Umbilical cord (tissue), 1 donor: ENCODE measurements at regions not wholly inside any gene's neighbourhood (a gene's known extent, or its start where the extent isn't known, plus 50 kb on each side); places are given as distances from the start of the nearest gene placed in this dataset.
A peak's percentile ranks its signal among the peaks of the same experiment; 100 is the strongest.
"Not testable (repeated sequence)": the region's sequence is repeated elsewhere in the genome, so short reads cannot be mapped to it uniquely, and the experiment has no call there.

Experiments
- DNase-seq: peaks from one replicate; pipeline ENCODE4 v3.0.0-alpha.2; 2015; ENCODE audit warnings: low spot score

DNA sequence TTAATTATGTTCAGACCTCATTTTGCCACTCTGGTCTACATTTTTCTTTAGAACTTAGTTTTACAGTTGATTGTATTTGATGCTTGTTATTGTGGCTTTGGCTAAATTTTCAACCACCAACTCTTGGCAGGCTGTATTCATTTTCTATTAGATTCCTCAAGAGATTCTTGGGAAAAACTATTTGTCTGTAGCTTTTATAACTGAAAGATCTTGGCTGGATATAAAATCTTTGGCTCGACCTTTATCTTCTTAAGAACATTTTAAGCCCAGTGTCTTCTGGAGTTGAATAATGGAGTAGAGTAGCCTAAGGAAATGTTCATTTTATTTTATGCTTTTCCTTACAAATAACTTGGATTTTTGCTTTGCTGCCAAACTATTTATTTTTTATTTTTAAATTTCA, 848.5 kb downstream of the PCDH17 start:
- peak; percentile 9 for DNase-seq

DNA sequence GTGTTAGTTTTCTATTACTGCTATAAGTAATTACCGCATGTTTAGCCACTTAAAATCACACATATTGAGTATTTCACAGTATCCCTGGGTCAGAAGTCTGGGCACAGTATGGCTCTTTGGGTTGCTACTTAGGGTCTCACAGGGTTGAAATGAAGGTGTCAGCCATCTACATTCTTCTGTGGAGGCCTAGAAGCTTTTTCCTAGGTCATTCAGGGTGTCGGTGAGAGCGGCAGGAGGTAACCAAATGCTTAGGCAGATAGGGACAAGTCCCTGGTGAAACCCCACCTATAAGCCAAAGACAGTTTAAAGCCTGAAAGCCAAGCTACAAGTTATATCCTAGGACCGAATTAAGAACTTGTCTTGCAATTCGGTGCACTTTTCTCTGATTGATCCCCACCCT, 856.7 kb downstream of the PCDH17 start:
- no peak for DNase-seq

DNA sequence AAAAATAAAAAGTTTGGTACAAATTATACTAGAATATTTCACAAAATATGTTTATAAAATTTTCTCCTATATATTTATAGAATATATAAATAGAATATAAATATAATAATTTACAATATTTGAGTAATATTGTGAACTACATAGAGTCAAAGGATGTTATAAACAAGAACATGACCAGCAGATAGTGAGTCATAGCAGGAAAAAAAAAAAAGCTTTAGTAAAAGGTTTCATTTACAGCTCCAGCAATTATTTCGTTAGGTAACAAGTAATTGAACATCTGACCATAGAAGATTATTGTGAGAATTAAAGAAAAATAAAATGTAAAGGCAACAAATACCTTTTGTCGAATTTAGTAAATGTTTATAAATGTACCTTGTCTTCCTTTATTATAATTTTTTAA, 864.1 kb downstream of the PCDH17 start:
- DNase-seq: no peak

DNA sequence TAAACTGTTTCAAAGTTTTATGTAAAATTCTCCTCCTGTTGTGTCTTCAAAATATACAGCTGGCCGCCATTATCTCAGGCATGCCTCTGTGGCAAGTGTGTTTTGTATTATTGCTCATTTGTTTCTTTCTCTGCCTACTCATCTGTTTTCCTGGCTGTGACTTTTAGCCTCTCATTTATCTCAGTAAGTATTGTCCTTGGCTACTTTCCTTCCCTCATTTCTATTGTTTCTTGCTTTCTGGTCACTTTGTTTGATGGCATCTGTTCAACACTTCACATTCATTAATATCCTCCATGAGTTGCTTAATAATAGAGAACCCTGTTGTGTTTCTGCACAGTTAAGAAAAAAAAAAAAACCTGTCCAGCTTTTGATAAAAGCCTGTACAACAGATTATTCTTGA, 869.4 kb downstream of the PCDH17 start:
- DNase-seq: no peak

DNA sequence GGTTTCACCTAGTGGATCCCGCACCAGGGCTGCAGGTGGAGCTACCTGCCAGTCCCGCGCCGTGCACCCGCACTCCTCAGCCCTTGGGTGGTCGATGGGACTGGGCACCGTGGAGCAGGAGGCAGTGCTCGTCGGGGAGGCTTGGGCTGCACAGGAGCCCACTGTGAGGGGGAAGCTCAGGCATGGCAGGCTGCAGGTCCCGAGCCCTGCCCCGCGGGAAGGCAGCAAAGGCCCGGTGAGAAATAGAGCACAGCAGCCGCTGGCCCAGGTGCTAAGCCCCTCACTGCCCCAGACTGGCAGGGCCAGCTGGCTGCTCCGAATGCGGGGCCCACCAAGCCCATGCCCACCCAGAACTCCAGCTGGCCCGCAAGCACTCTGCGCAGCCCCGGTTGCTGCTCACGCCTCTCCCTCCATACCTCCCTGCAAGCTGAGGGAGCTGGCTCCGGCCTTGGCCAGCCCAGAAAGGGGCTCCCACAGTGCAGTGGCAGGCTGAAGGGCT, 872.7 kb downstream of the PCDH17 start:
- not testable (repeated sequence) for DNase-seq

DNA sequence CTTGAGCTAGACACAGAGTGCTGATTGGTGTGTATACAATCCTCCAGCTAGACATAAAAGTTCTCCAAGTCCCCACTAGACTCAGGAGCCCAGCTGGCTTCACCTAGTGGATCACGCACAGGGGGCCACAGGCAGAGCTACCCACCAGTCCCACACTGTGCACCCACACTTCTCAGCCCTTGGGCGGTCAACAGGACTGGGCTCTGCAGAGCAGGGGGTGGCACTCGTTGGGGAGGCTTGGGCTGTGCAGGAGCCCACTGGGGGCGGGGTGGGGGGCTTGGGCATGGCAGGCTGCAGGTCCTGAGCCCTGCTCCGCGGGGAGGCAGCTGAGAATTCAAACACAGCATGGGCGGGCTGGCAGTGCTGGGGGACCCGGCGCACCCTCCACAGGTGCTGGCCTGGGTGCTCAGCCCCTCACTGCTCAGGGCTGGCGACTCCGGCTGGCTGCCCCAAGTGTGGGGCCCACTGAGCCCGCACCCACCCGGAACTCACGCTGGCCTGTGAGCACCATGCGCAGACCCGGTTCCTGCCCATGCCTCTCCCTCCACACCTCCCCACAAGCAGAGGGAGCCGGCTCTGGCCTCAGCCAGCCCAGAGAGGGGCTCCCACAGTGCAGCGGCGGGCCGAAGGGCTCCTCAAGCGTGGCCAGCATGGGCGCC, 873.8 kb downstream of the PCDH17 start:
- not testable (repeated sequence) for DNase-seq

DNA sequence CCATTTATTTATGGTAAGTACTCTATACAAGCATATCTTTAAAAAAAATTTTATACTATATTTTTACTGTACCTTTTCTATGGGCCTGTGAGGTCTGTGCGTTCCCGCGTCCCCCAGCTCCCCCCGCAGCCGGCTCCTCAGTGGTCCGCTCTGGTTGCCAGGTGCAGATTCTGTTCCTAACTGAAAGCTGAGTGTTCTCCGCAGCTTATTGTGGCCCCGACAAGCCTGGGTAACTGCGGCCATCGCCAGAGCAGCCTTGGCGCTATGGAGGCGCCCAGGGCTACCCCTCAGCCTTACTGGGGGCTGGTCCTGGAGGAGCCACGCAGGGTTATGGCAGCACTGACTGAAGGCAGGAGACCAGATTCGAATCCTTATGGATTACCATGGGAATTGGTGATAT, 896.8 kb downstream of the PCDH17 start:
- DNase-seq: no peak

DNA sequence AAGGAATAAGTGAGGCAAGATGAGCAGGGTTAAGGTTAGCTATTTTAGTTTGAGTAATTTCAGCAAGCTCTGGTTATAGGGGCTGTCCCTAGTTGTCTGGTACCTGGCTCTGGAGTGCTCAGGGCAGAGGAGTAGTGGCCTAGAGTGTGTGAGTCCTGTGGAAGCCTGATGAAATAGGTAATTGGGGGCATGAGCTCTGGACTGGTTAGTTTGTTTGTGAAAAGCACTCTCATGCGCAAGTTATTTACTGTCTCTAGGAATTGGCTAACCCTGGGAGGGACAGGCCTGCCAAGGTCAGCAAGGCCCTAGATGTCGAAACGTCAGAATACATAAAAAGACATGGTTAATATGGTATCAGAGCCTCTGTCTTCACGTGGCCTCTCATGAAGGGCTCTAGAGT, 900.1 kb downstream of the PCDH17 start:
- no peak for DNase-seq

DNA sequence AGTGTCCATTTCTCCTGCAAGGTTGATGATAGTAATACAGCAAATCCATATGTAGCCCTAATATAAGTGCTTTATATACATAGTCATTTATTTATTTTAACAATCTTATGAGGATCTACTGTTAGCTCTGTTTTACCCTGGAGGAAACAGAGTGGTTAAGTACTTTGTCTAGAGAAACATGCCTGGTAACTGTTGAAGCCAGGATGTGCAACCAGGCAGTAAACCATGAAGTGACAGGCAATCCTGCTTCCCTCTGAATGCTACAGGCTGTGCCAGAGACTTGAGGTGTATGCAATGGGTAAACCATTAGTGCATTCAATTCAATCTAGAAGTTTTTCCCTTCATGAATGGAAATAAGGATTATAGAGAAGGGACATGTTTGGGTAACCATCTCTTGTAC, 911.0 kb downstream of the PCDH17 start:
- DNase-seq: no peak

DNA sequence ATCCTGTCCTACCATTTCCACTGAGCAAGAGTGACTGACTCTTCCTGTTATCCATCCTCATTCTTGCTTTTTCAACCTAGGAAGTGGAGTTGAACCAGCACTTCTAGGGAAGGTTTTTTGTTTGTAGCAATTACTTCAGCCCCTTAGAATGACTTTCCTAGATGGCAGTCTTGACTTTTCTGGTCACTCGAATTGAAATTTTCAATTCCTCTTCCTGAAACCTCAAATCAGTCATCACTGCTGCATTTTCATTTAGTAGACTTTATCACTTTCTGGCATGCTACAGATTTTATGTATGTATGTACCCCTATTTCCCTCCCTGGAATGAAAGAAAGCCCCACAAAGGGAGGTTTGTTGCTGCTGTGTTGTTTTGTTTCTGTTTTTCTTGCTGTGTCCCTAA, 915.9 kb downstream of the PCDH17 start:
- no peak for DNase-seq

DNA sequence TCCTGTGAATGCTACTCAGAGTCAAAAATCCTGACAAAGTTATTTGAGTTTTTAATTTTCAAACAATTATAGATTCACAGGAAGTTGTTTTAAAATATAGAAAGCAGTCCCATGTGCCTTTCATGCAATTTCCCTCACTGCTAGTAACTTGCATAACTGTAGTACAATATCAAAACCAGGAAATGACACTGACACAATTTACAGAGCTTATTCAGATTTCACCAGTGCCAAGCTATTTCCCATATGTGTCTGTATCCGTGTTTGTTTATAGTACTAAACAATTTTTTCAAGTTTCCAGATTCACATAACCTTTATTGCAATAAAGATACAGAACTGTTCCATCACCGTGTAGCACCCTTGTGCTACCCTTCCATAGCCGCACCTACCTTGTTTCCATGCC, 934.6 kb downstream of the PCDH17 start:
- DNase-seq: no peak

DNA sequence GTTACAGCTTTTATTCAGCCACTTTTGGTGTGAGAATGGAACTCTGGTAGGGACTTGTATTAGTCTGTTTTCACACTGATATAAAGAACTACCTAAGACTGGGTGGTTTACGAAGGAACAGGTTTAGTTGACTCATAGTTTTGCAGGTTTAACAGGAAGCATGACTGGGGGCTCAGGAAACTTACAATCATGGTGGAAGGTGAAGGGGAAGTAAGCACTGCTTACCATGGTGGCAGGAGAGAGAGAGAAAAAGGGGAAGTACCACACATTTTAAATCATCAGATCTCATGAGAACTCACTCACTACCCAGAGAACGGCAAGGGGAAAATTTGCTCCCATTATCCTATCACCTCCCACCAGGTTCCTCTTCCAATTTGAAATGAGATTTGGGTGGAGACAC, 942.2 kb downstream of the PCDH17 start:
- DNase-seq: no peak

DNA sequence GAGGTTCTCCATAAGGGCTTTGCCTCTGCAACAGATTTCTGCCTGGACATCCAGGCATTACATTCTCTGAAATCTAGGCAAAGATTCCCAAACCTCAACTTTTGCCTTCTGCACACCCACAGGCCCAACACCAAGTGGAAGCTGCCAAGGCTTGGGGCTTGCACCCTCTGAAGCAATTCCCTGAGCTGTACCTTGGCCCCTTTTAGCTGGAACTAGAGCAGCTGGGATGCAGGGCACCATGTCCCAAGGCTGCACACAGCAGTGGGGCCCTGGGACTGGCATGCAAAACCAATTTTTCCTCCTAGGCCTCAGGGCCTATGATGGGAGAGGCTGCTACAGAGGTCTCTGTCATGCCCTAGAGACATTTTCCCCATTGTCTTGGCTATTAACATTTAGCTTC, 943.2 kb downstream of the PCDH17 start:
- DNase-seq: no peak

DNA sequence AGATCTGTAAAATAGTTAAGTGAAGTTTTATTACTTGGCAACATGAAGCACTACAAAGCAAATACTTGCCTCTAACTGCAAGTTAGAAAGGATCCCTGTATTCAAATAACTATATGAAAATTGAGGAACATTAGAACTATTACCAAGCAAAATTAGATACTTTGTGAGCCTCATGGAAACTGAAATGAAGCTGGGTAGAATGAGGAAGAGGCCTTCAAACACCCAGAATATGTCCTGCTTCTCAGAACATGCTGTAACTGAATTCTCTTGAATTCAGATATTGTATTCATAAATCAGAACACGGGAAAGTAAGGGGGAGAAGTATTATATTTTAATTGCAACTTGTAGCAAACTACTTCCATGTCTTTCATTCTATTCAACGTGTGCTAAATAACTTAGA, 947.9 kb downstream of the PCDH17 start:
- no peak for DNase-seq

DNA sequence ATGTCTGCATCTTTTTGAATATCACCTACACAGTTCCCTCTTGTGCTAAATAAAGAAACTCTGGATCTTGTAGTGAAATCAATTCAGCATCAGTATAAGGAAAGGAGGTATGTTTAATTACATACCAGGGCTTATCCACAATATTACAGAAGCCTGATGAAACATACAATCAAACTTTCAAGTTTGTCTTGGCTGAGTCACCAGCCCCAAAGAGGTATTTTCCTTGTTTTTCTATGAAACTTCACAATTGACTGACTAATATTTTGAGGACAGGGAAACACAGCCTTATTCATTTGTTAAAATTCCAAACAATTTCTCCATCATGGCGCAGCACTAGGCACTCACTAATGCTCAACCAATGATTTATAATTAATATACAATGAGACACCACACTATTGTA, 952.4 kb downstream of the PCDH17 start:
- no peak for DNase-seq

DNA sequence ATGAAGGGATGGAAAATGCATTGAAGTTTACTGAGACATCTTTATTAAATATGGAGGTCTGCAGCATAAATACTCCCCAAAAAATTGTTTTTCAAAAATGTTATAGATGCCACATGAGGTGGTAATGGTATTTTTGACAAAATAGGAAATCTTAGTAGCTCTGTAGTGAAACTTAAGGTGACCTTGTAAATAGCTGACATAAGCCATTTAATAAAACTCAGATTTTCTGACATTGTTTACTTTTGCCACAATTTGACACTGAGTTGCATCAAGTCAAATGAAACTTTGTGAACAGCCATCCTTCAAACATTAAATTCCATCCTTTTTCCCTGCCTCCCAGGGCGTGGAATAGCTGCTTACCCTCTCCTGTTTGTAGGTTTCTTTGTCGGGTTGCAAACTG, 953.1 kb downstream of the PCDH17 start:
- no peak for DNase-seq

DNA sequence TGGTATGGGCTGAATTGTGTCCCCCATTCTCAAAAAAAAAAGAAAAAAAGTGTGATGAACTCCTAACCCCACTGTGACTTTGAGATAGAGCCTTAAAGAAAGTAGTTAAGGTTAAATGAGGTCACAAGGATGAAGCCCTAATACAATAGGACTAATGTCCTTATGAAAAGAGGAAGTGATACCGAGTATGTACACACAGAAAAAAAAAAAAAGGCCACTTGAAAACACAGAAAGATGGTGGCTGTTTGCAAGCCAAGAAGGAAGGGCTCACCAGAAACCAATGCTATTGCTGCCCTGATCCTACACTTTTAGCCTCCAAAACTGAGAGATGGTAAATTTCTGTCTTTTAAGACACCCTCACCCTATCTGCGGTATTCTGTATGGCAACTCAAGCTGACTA, 955.6 kb downstream of the PCDH17 start:
- no peak for DNase-seq

DNA sequence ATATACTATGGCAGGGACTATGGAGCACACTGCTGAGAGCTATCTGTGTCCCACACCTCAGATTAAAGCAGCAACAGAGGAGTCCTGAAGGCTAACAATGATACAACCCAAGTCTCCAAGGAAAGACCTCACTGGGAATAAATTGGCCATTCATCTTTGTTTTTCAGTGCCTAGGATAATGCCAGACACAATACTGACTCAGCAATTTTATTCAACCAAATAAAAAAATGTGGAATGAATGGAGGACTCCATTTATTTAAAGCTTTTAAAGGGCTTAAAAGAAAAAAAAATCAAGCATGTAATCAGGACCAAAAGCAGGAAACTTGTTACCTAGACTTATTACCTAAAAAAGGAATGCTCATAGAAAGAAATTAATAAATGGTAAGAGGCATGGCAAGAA, 960.5 kb downstream of the PCDH17 start:
- DNase-seq: no peak

DNA sequence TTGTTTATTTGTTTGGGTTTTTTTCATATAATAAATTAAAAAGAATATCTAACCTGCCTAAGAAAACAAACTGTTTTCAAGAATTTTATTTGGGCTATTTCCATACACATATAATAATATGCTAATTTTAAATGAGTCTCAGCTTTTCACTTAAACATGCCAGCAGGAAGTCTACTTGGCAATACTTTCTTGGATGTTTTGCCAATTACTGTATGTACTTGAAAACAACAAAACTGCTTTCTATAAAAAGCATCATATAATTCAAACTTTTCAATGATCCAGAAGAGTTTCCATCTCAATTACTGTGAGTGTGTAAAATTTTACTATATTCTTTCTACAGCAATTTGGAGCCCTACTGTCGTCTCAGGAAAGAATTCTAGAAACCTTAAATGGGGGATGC, 961.2 kb downstream of the PCDH17 start:
- DNase-seq: no peak

DNA sequence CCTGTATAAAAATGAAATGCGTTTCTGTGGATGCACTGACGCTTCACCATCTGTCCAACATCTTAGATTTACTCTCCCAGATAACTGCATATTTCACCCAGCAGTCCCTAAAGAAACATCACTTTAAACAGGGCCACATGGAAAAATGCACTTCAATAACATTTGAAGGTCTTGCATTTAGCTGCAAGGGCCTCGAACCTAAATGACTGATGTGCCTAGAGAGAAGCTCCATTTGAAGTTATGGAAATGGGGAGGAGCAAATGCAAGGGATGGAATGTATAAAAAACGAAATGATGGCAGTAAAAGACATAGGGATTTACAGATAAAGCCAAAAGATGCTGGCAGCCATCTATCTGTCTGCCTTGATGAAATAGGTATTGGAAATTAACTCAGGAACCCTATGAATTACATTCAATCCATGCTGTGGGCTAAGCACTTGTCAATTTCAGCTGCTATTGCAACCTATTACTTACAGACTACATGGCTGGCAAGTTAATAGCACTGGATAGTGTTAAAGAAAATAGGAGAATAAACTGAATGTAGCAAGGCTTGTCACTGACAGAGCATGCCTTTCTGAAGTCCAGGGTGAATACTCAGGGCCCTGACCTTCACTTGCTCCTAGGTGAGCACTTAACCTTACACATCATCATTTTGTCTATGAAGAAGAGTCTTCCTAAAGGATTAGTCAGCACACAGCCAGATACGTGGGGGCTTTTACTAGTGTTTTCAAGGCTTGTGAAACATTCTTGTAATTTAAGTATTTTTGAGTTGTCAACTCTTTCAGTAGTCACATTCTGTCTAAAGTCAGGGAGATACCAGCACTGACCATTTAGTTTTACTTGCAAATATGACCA, 963.4 kb downstream of the PCDH17 start:
- no peak for DNase-seq

DNA sequence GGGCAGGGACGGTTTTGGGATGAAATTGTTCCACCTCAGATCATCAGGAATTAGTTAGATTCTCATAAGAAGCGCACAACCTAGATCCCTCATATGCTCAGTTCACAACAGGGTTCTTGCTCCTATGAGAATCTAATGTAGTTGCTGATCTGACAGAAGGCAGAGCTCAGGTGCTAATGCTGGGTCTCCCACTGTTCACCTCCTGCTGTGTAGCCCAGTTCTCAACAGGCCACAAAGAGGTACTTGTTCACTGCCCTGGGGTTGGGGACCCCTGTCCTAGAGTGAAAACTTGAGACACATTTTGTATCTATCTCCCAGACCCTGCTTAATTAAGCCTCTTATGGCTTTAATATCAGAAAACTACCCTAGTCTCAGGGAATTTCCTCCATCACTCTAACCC, 966.0 kb downstream of the PCDH17 start:
- no peak for DNase-seq

DNA sequence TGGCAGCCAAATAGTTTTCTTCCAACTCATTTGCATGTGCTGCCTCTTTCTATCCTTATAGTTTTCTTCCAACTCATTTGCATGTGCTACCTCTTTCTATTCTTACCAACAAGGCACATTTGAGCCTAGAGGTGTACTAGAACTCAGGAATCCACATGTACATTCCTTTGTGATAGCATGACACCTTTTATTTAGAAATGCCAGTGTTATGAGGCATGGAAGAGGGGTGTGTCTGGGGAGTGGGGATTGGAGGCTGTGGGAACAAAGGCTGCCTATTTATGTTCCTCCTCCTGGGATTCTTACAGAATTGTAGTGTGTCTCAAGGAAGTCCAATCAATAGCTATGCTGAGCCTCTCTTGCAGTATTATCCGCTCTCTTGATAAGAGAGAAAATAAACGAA, 966.7 kb downstream of the PCDH17 start:
- DNase-seq: no peak

DNA sequence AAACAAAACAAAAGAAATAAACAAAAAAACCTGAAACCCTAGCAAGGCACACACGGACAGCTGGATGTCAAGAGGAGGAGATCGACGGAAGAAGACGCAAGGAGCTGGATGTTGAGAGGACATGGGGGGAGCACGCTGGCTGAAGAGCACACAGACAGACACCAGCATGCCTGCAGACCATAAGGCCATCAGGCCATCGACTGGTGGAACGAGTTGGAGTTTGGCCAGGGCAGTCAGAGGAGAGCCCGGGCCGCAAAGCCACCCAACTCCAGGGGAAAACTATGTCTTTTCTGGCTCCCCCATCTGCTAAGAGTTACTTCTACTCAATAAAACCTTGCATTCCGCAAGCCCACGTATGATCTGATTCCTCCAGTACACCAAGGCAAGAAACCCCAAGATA, 979.6 kb downstream of the PCDH17 start:
- DNase-seq: no peak
